Epidermal melanocyte (primary cell): ENCODE measurements at regions not wholly inside any gene's neighbourhood (a gene's known extent, or its start where the extent isn't known, plus 50 kb on each side); places are given as distances from the start of the nearest gene placed in this dataset.

Experiments used
- DNase-seq: peaks from one replicate; pipeline ENCODE4 v3.0.0; 2011; ENCODE audit warnings: low spot score; ENCODE audit not compliant: insufficient read length

GRCh38 chr12:92277795-92278194 is 132.1 kb upstream of the BTG1 start:
- no peak for DNase-seq

GRCh38 chr12:92276276-92276675 is 130.6 kb upstream of the BTG1 start:
- no peak for DNase-seq

GRCh38 chr12:92275443-92276154 is 130.0 kb upstream of the BTG1 start:
- no peak for DNase-seq

- DNase-seq: no peak
Observed at GRCh38 chr12:92273076-92273475, 127.4 kb upstream of the BTG1 start.

- DNase-seq: no peak
Observed at GRCh38 chr12:92272061-92272964, 126.7 kb upstream of the BTG1 start.

GRCh38 chr12:92271341-92271740 is 125.7 kb upstream of the BTG1 start:
- no peak for DNase-seq

GRCh38 chr12:92270521-92270920 is 124.9 kb upstream of the BTG1 start:
- DNase-seq: no peak

- no peak for DNase-seq
Observed at GRCh38 chr12:92268946-92269345, 123.3 kb upstream of the BTG1 start.

- DNase-seq: no peak
Observed at GRCh38 chr12:92261692-92262091, 116.0 kb upstream of the BTG1 start.

- DNase-seq: no peak
Observed at GRCh38 chr12:92261071-92261470, 115.4 kb upstream of the BTG1 start.

- DNase-seq: no peak
Observed at GRCh38 chr12:92259696-92260251, 114.1 kb upstream of the BTG1 start.

- no peak for DNase-seq
Observed at GRCh38 chr12:92259291-92259690, 113.6 kb upstream of the BTG1 start.

- no peak for DNase-seq
Observed at GRCh38 chr12:92257261-92257660, 111.6 kb upstream of the BTG1 start.

- no peak for DNase-seq
Observed at GRCh38 chr12:92255741-92256140, 110.1 kb upstream of the BTG1 start.

- DNase-seq: no peak
Observed at GRCh38 chr12:92253301-92253700, 107.7 kb upstream of the BTG1 start.

GRCh38 chr12:92248977-92249376 is 103.3 kb upstream of the BTG1 start:
- DNase-seq: no peak

- DNase-seq: no peak
Observed at GRCh38 chr12:92244036-92244435, 98.4 kb upstream of the BTG1 start.

- DNase-seq: no peak
Observed at GRCh38 chr12:92242907-92243306, 97.3 kb upstream of the BTG1 start.

GRCh38 chr12:92237762-92238523 is 92.3 kb upstream of the BTG1 start:
- DNase-seq: no peak

- no peak for DNase-seq
Observed at GRCh38 chr12:92237262-92237661, 91.6 kb upstream of the BTG1 start.

- DNase-seq: no peak
Observed at GRCh38 chr12:92235703-92236472, 90.2 kb upstream of the BTG1 start.
